HG03342 (cell line): ENCODE measurements at regions not wholly inside any gene's neighbourhood (a gene's known extent, or its start where the extent isn't known, plus 50 kb on each side); places are given as distances from the start of the nearest gene placed in this dataset.

ENCODE experiments used
- ATAC-seq: cut with Tn5 transposase; IDR thresholded peaks from one replicate; pipeline ENCODE4 v1.9.1; 2021; ENCODE audit warnings: mild to moderate bottlenecking, moderate library complexity; ENCODE audit not compliant: unreplicated experiment

- no peak for ATAC-seq
Measured at GRCh38 chr14:59091976-59092375, 96.5 kb upstream of the DAAM1 start.

- ATAC-seq = no peak
Measured at GRCh38 chr14:59093902-59094301, 94.6 kb upstream of the DAAM1 start.

- no peak for ATAC-seq
Measured at GRCh38 chr14:59096303-59096702, 92.2 kb upstream of the DAAM1 start.

GRCh38 chr14:59097681-59098080 lies 90.8 kb upstream of the DAAM1 start:
- ATAC-seq = no peak

- ATAC-seq = no peak
Measured at GRCh38 chr14:59098377-59098776, 90.1 kb upstream of the DAAM1 start.

- ATAC-seq = no peak
Measured at GRCh38 chr14:59100205-59100604, 88.3 kb upstream of the DAAM1 start.

GRCh38 chr14:59101476-59101875 lies 87.0 kb upstream of the DAAM1 start:
- ATAC-seq = no peak

GRCh38 chr14:59103396-59103795 lies 85.1 kb upstream of the DAAM1 start:
- ATAC-seq = no peak

- no peak for ATAC-seq
Measured at GRCh38 chr14:59107819-59108218, 80.6 kb upstream of the DAAM1 start.

- peak; percentile 68 for ATAC-seq
Measured at GRCh38 chr14:59116984-59117415, 71.5 kb upstream of the DAAM1 start.

GRCh38 chr14:59117754-59118528 lies 70.5 kb upstream of the DAAM1 start:
- ATAC-seq = no peak

GRCh38 chr14:59120921-59121320 lies 67.5 kb upstream of the DAAM1 start:
- ATAC-seq = no peak

GRCh38 chr14:59123531-59123930 lies 64.9 kb upstream of the DAAM1 start:
- ATAC-seq = no peak

GRCh38 chr14:59123975-59124374 lies 64.5 kb upstream of the DAAM1 start:
- no peak for ATAC-seq

GRCh38 chr14:59125156-59125555 lies 63.3 kb upstream of the DAAM1 start:
- no peak for ATAC-seq

- peak; percentile 72 for ATAC-seq
Measured at GRCh38 chr14:59126714-59127436, 61.6 kb upstream of the DAAM1 start.

GRCh38 chr14:59127437-59127732 lies 61.1 kb upstream of the DAAM1 start:
- ATAC-seq = no peak

- ATAC-seq = no peak
Measured at GRCh38 chr14:59130462-59130861, 58.0 kb upstream of the DAAM1 start.

GRCh38 chr14:59131938-59132795 lies 56.3 kb upstream of the DAAM1 start:
- no peak for ATAC-seq

GRCh38 chr14:59132796-59133494 lies 55.5 kb upstream of the DAAM1 start:
- no peak for ATAC-seq

GRCh38 chr14:59133709-59134108 lies 54.8 kb upstream of the DAAM1 start:
- no peak for ATAC-seq
